Astrocyte (in vitro differentiated cells and primary cell): ENCODE measurements at regions not wholly inside any gene's neighbourhood (a gene's known extent, or its start where the extent isn't known, plus 50 kb on each side); places are given as distances from the start of the nearest gene placed in this dataset.

Source experiments
- CTCF ChIP-seq: IDR thresholded peaks from 2 replicates; pipeline ENCODE4 v1.5.1; 2011; ENCODE audit warnings: low read depth, mild to moderate bottlenecking, inconsistent platforms, low read length, moderate library complexity; ENCODE audit not compliant: insufficient read depth
- EZH2 ChIP-seq: IDR thresholded peaks from 2 replicates; pipeline ENCODE4 v1.6.1; 2012; ENCODE audit warnings: mild to moderate bottlenecking, low read length, inconsistent platforms; ENCODE audit not compliant: insufficient read depth

- TF ChIP-seq CTCF (no peak), EZH2 (no peak)
Observed at GRCh38 chr2:235247001-235247400, 246.8 kb upstream of the AGAP1 start.
